C4-2B (cell line): ENCODE measurements at regions not wholly inside any gene's neighbourhood (a gene's known extent, or its start where the extent isn't known, plus 50 kb on each side); places are given as distances from the start of the nearest gene placed in this dataset.

Source experiments
- H3K27ac ChIP-seq: fragments of 450-650 bp; 2 replicates; pipeline ENCODE4 v1.5.1; 2017
- CTCF ChIP-seq: fragments of 450-650 bp; conservative IDR thresholded peaks from 2 replicates; pipeline ENCODE4 v1.5.1; 2017; ENCODE audit warnings: mild to moderate bottlenecking
- ZFX ChIP-seq: fragments of 450-650 bp; IDR thresholded peaks from 2 replicates; pipeline ENCODE4 v1.6.1; 2017

GRCh38 chr10:107706096-107706725 is 541.7 kb upstream of the SORCS1 start:
- no peak overlapping the region for H3K27ac ChIP-seq
- TF ChIP-seq CTCF (no peak), ZFX (no peak)

- no peak overlapping the region for H3K27ac ChIP-seq
- TF ChIP-seq CTCF (no peak), ZFX (no peak)
These were observed 537.4 kb upstream of the SORCS1 start for GRCh38 chr10:107701943-107702342.

GRCh38 chr10:107692072-107692471 is 527.6 kb upstream of the SORCS1 start:
- no peak for TF ChIP-seq ZFX
- TF ChIP-seq CTCF: no peak
- no peak overlapping the region for H3K27ac ChIP-seq

- H3K27ac ChIP-seq: no peak overlapping the region
- TF ChIP-seq CTCF (no peak), ZFX (no peak)
These were observed 524.8 kb upstream of the SORCS1 start for GRCh38 chr10:107689323-107689722.

GRCh38 chr10:107687701-107688100 is 523.2 kb upstream of the SORCS1 start:
- TF ChIP-seq ZFX (no peak), CTCF (no peak)
- no peak overlapping the region for H3K27ac ChIP-seq

- H3K27ac ChIP-seq: no peak overlapping the region
- TF ChIP-seq ZFX (no peak), CTCF (no peak)
These were observed 521.6 kb upstream of the SORCS1 start for GRCh38 chr10:107686095-107686494.

GRCh38 chr10:107671960-107672359 is 507.5 kb upstream of the SORCS1 start:
- H3K27ac ChIP-seq: no peak overlapping the region
- TF ChIP-seq CTCF (no peak), ZFX (no peak)
